Endothelial cell of umbilical vein (primary cell): ENCODE measurements at regions not wholly inside any gene's neighbourhood (a gene's known extent, or its start where the extent isn't known, plus 50 kb on each side); places are given as distances from the start of the nearest gene placed in this dataset.

Experiments used
- BruUV-seq: library from RNA; stranded (reverse); fragments of 400-500 nt; replicated peaks from 2 replicates; lab custom pipeline; 2021; lab: Mats Ljungman, UMichigan
- CTCF ChIA-PET: fragments of 300-600, 350-600 bp; sonication (Branson Sonifier 250); formaldehyde crosslinking; loops from one replicate; lab custom pipeline; 2021; ENCODE audit warnings: antibody characterized with exemption, inconsistent platforms; lab: Charles Lee
- POLR2A ChIA-PET: fragments of 300-600, 350-600 bp; sonication (Branson Sonifier 250); formaldehyde crosslinking; loops from one replicate; lab custom pipeline; 2021; ENCODE audit warnings: antibody characterized with exemption, inconsistent platforms; lab: Charles Lee
- DNase-seq: peaks from one replicate; pipeline ENCODE4 v3.0.0-alpha.2; 2011; ENCODE audit warnings: low read depth, low spot score
- FAIRE-seq: peaks from 2 replicates; lab custom pipeline; 2011; peaks lifted over from hg19 to GRCh38; lab: Jason Lieb, UNC
- H2AFZ ChIP-seq: 2 replicates; pipeline ENCODE4 v1.6.0; 2012; ENCODE audit warnings: low read depth, low read length, control low read depth, inconsistent platforms
- H3K27ac ChIP-seq: 2 replicates; pipeline ENCODE4 v1.5.1; 2011; ENCODE audit warnings: low read depth, mild to moderate bottlenecking, control low read depth, low read length, moderate library complexity; ENCODE audit not compliant: insufficient read depth
- H3K27me3 ChIP-seq, 2 experiments: 2 replicates each; pipeline versions ENCODE4 v1.6.0 to v1.6.1; 2011; ENCODE audit warnings: low read length in 2 of 2, mixed read lengths in 1 of 2; ENCODE audit not compliant: control insufficient read depth in 2 of 2, insufficient read depth in 2 of 2
- H3K36me3 ChIP-seq, 2 experiments: 2 replicates in 1 of 2; 3 replicates in 1 of 2; pipeline ENCODE4 v1.5.1; 2011; ENCODE audit warnings: low read length in 2 of 2, mild to moderate bottlenecking in 1 of 2, moderate library complexity in 1 of 2; ENCODE audit not compliant: control insufficient read depth in 2 of 2, insufficient read depth in 2 of 2; ENCODE audit errors: extremely low read depth in 1 of 2
- H3K4me1 ChIP-seq: 3 replicates; pipeline ENCODE4 v1.5.1; 2011; ENCODE audit warnings: mild to moderate bottlenecking, low read length; ENCODE audit not compliant: control insufficient read depth, insufficient read depth; ENCODE audit errors: extremely low read depth
- H3K4me2 ChIP-seq: 2 replicates; pipeline ENCODE4 v1.6.1; 2011; ENCODE audit warnings: low read length, control low read depth, mixed read lengths; ENCODE audit not compliant: insufficient read depth
- H3K4me3 ChIP-seq, 3 experiments: fragments of 200-600 bp in 1 of 3; sonication (generic), shearing (Covaris generic) in 1 of 3; replicated peaks in 1 of 3; 2 replicates each; pipeline ENCODE4 v1.5.1; 2011 to 2016; ENCODE audit warnings: control low read depth in 3 of 3, low read length in 3 of 3, mild to moderate bottlenecking in 2 of 3, inconsistent platforms in 1 of 3, low read depth in 1 of 3, moderate library complexity in 1 of 3; ENCODE audit not compliant: insufficient read depth in 1 of 3
- H3K79me2 ChIP-seq: 2 replicates; pipeline ENCODE4 v1.6.0; 2012; ENCODE audit warnings: low read length, inconsistent platforms; ENCODE audit not compliant: control insufficient read depth, insufficient read depth
- H3K9ac ChIP-seq: replicated peaks from 2 replicates; pipeline ENCODE3; 2011; ENCODE audit warnings: low read length, control low read depth; ENCODE audit not compliant: insufficient read depth; ENCODE audit errors: extremely low read depth
- H3K9me1 ChIP-seq: replicated peaks from 3 replicates; pipeline ENCODE4 v1.6.0; 2011; ENCODE audit warnings: mild to moderate bottlenecking, low read length; ENCODE audit not compliant: control insufficient read depth, insufficient read depth; ENCODE audit errors: extremely low read depth
- H3K9me3 ChIP-seq: replicated peaks from 2 replicates; pipeline ENCODE4 v1.5.1; 2012; ENCODE audit warnings: low read length, inconsistent platforms; ENCODE audit not compliant: control insufficient read depth, insufficient read depth
- H4K20me1 ChIP-seq: replicated peaks from 2 replicates; pipeline ENCODE3; 2011; ENCODE audit warnings: mild to moderate bottlenecking, low read length; ENCODE audit not compliant: control insufficient read depth, insufficient read depth; ENCODE audit errors: extremely low read depth
- CTCF ChIP-seq, 2 donors: IDR thresholded peaks; 1 replicate in 1 of 2; 2 replicates in 1 of 2; pipeline ENCODE4 v1.5.1; 2011; ENCODE audit warnings: low read length in 2 of 2, mild to moderate bottlenecking in 2 of 2, moderate library complexity in 2 of 2, control low read depth in 1 of 2, inconsistent platforms in 1 of 2, low read depth in 1 of 2; ENCODE audit not compliant: insufficient read depth in 1 of 2; ENCODE audit errors: extremely low read depth in 1 of 2
- EZH2 ChIP-seq: IDR thresholded peaks from 2 replicates; pipeline ENCODE4 v1.6.1; 2012; ENCODE audit warnings: borderline replicate concordance, low read depth, mild to moderate bottlenecking, moderate library complexity, low read length, inconsistent platforms; ENCODE audit not compliant: severe bottlenecking
- FOS ChIP-seq: IDR thresholded peaks from 2 replicates; pipeline ENCODE4 v1.6.1; 2011; ENCODE audit warnings: mild to moderate bottlenecking, low read length, moderate library complexity, borderline replicate concordance; ENCODE audit not compliant: insufficient read depth
- GATA2 ChIP-seq: IDR thresholded peaks from 2 replicates; pipeline ENCODE4 v1.7.0; 2011; ENCODE audit warnings: low read depth, mild to moderate bottlenecking, moderate library complexity, mixed read lengths, low read length; ENCODE audit not compliant: insufficient read length, insufficient read depth
- JUN ChIP-seq: IDR thresholded peaks from 2 replicates; pipeline ENCODE4 v1.6.1; 2011; ENCODE audit warnings: borderline replicate concordance, low read depth; ENCODE audit not compliant: insufficient read length, insufficient read depth
- MYC ChIP-seq: IDR thresholded peaks from one replicate; pipeline ENCODE4 v1.6.1; 2011; ENCODE audit warnings: mild to moderate bottlenecking, low read depth, low read length
- POLR2A ChIP-seq: IDR thresholded peaks from 2 replicates; pipeline ENCODE4 v1.6.1; 2012; ENCODE audit warnings: low read depth, mild to moderate bottlenecking, control low read depth, low read length
- POLR2AphosphoS5 ChIP-seq: IDR thresholded peaks from 2 replicates; pipeline ENCODE4 v1.6.1; 2012; ENCODE audit warnings: low read depth, mild to moderate bottlenecking, control low read depth, low read length, moderate library complexity; ENCODE audit not compliant: insufficient read depth
- dilution Hi-C: fragments of 300-500 bp; cut with MboI; formaldehyde crosslinking; loops from one replicate; pipeline ENCODE4 v1.15.0; 2019; ENCODE audit warnings: low sequenced_read_pairs; ENCODE audit not compliant: extremely low pct_ligation_motif_present
- intact Hi-C: fragments of 100-400 bp; cut with micrococcal nuclease; formaldehyde crosslinking; loops from one replicate; pipeline ENCODE4 v1.10.0; 2022
- TF ChIP-seq, protein P1 (sequence below): IDR thresholded peaks from 2 replicates; pipeline ENCODE4 v1.6.1; 2011; ENCODE audit not compliant: insufficient read depth, insufficient read length

GRCh38 chr5:3380689-3381088 lies 214.9 kb upstream of the IRX1 start:
- CTCF ChIA-PET = no interaction called here
- no peak overlapping the region for H3K4me2 ChIP-seq
- H3K9me1 ChIP-seq = no peaks in the 10 kb centered on the region
- H3K36me3 ChIP-seq = no peaks in the 10 kb centered on the region
- no peak for DNase-seq
- dilution Hi-C loops = no loop called here
- no peaks in the 10 kb centered on the region for H3K4me1 ChIP-seq
- no peaks in the 10 kb centered on the region for H4K20me1 ChIP-seq
- no peaks in the 10 kb centered on the region for H3K27me3 ChIP-seq
- TF ChIP-seq, protein P1, sequence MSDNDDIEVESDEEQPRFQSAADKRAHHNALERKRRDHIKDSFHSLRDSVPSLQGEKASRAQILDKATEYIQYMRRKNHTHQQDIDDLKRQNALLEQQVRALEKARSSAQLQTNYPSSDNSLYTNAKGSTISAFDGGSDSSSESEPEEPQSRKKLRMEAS = no peak
- TF ChIP-seq POLR2A (no peak), MYC (no peak), FOS (no peak), GATA2 (no peak), JUN (no peak), CTCF (IDR thresholded peaks at IDR 0.05; ENCODE audit: extremely low read depth in 1 of 2, insufficient read depth in 1 of 2, low read depth in 1 of 2, low read length in 2 of 2) (no peak), EZH2 (no peak), POLR2AphosphoS5 (no peak)
- peaks cover 4% of the 10 kb centered on the region for H3K9me3 ChIP-seq
- FAIRE-seq = no peak
- no peak overlapping the region for H3K4me3 ChIP-seq
- intact Hi-C loops = no loop called here
- no TSS peak for BruUV-seq
- no peak overlapping the region for H3K9ac ChIP-seq
- H3K79me2 ChIP-seq = no peaks in the 10 kb centered on the region
- no peak overlapping the region for H2AFZ ChIP-seq
- H3K27ac ChIP-seq = no peak overlapping the region
- POLR2A ChIA-PET = no interaction called here
